HG03571 (cell line): ENCODE measurements at regions not wholly inside any gene's neighbourhood (a gene's known extent, or its start where the extent isn't known, plus 50 kb on each side); places are given as distances from the start of the nearest gene placed in this dataset.

Experiments
- ATAC-seq: cut with Tn5 transposase; IDR thresholded peaks from one replicate; pipeline ENCODE4 v1.9.1; 2021; ENCODE audit not compliant: unreplicated experiment

GRCh38 chr4:126267689-126268088 lies 952.9 kb downstream of the FAT4 start:
- ATAC-seq: no peak

GRCh38 chr4:126268106-126268505 lies 953.4 kb downstream of the FAT4 start:
- no peak for ATAC-seq

- ATAC-seq: no peak
Measured at GRCh38 chr4:126269106-126269505, 954.4 kb downstream of the FAT4 start.

- ATAC-seq: no peak
Measured at GRCh38 chr4:126271292-126271691, 956.5 kb downstream of the FAT4 start.

- no peak for ATAC-seq
Measured at GRCh38 chr4:126273746-126274145, 959.0 kb downstream of the FAT4 start.

- no peak for ATAC-seq
Measured at GRCh38 chr4:126291886-126292285, 977.1 kb downstream of the FAT4 start.

GRCh38 chr4:126298271-126298670 lies 983.5 kb downstream of the FAT4 start:
- no peak for ATAC-seq

GRCh38 chr4:126306152-126306869 lies 991.6 kb downstream of the FAT4 start:
- no peak for ATAC-seq

GRCh38 chr4:126318376-126318775 lies 1003.6 kb downstream of the FAT4 start:
- no peak for ATAC-seq

- ATAC-seq: no peak
Measured at GRCh38 chr4:126328914-126329313, 1014.2 kb downstream of the FAT4 start.

GRCh38 chr4:126338548-126338947 lies 1023.8 kb downstream of the FAT4 start:
- ATAC-seq: no peak

GRCh38 chr4:126341927-126342326 lies 1027.2 kb downstream of the FAT4 start:
- no peak for ATAC-seq

GRCh38 chr4:126344472-126344871 lies 1029.7 kb downstream of the FAT4 start:
- no peak for ATAC-seq

GRCh38 chr4:126346654-126347053 lies 1031.9 kb downstream of the FAT4 start:
- ATAC-seq: no peak

- no peak for ATAC-seq
Measured at GRCh38 chr4:126354784-126355183, 1040.0 kb downstream of the FAT4 start.

GRCh38 chr4:126358041-126358440 lies 1043.3 kb downstream of the FAT4 start:
- ATAC-seq: no peak

GRCh38 chr4:126361287-126361686 lies 1046.5 kb downstream of the FAT4 start:
- no peak for ATAC-seq

GRCh38 chr4:126364311-126364911 lies 1049.7 kb downstream of the FAT4 start:
- ATAC-seq: no peak

- ATAC-seq: no peak
Measured at GRCh38 chr4:126369076-126369475, 1054.3 kb downstream of the FAT4 start.

- no peak for ATAC-seq
Measured at GRCh38 chr4:126372634-126373033, 1057.9 kb downstream of the FAT4 start.

GRCh38 chr4:126375462-126376054 lies 1060.8 kb downstream of the FAT4 start:
- ATAC-seq: no peak

GRCh38 chr4:126385954-126386353 lies 1071.2 kb downstream of the FAT4 start:
- no peak for ATAC-seq
